BJ (cell line): ENCODE measurements at regions not wholly inside any gene's neighbourhood (a gene's known extent, or its start where the extent isn't known, plus 50 kb on each side); places are given as distances from the start of the nearest gene placed in this dataset.

Experiments
- CTCF ChIA-PET: fragments of 350-600 bp; formaldehyde crosslinking; extraction: SDS; loops from one replicate; lab custom pipeline; 2021; ENCODE audit warnings: antibody characterized with exemption, inconsistent platforms; lab: Yijun Ruan, JAX
- POLR2A ChIA-PET: fragments of 300-600 bp; sonication (Branson Sonifier 250); formaldehyde crosslinking; extraction: SDS; loops from one replicate; lab custom pipeline; 2021; ENCODE audit warnings: antibody characterized with exemption; lab: Charles Lee
- DNase-seq: peaks from one replicate; pipeline ENCODE4 v3.0.0-alpha.2; 2011; ENCODE audit warnings: low read depth
- H3K27me3 ChIP-seq: 2 replicates; pipeline ENCODE4 v1.6.0; 2011; ENCODE audit warnings: low read length; ENCODE audit not compliant: control insufficient read depth, insufficient read depth
- H3K36me3 ChIP-seq: 2 replicates; pipeline ENCODE4 v1.5.1; 2011; ENCODE audit warnings: low read length; ENCODE audit not compliant: control insufficient read depth, insufficient read depth
- H3K4me3 ChIP-seq: 2 replicates; pipeline ENCODE4 v1.5.1; 2011; ENCODE audit warnings: low read depth, mild to moderate bottlenecking, control low read depth, low read length
- TF ChIP-seq, protein P1 (sequence below): IDR thresholded peaks from 2 replicates; pipeline ENCODE4 v1.5.1; 2011; ENCODE audit warnings: low read depth, mild to moderate bottlenecking, control low read depth, inconsistent platforms, low read length, moderate library complexity; ENCODE audit not compliant: insufficient read depth

DNA sequence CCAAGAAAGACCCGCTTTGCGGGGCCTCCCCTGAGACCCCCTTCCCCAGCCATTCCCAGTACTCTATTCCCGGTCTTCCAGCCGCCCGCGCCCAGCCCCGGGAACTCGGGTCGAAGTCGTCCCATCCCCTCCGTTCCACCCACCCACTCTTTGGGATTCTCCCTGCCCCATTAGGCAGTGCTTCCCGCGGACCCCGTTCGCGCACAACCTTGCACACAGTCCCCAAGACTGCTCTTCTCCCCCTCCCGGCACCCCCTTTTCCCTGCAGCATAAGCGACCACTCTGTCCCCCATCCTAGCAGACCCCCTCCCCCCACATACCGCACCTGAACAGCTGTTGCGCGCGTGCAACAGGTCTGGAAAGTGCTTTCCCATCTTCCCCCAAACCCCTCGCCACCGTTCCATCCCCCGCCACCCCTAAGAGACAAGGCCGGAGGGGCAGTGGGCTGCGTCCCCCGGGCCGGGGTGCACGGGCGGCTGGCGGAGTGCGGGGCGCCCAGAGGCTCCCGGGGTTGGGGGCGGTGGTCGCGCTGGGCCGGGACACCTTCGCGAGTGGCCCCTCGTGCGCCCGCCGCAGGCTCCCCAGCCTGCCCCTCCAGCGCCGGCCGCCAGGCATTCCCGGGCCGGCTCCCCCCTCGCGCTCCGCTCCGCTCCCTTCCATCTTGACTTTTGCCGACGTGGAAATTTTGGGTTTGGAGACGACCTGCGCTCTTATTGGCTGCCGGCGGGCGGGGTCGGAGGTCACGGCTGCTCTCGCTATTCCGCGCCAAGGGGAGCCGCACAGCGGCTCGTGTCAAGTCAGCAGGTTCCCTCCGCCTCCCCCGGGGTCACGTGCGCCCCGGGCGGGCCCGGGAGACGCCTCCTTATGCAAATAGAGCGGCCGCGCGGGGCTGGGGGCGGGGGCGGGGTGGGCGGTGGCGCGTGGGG lies 201.2 kb upstream of the NFE2L3 start:
- Histone ChIP-seq H3K36me3 (no peaks in the 10 kb centered on the region), H3K4me3 (peak overlapping the region; percentile 61), H3K27me3 (peaks cover 12% of the 10 kb centered on the region)
- TF ChIP-seq, protein P1, sequence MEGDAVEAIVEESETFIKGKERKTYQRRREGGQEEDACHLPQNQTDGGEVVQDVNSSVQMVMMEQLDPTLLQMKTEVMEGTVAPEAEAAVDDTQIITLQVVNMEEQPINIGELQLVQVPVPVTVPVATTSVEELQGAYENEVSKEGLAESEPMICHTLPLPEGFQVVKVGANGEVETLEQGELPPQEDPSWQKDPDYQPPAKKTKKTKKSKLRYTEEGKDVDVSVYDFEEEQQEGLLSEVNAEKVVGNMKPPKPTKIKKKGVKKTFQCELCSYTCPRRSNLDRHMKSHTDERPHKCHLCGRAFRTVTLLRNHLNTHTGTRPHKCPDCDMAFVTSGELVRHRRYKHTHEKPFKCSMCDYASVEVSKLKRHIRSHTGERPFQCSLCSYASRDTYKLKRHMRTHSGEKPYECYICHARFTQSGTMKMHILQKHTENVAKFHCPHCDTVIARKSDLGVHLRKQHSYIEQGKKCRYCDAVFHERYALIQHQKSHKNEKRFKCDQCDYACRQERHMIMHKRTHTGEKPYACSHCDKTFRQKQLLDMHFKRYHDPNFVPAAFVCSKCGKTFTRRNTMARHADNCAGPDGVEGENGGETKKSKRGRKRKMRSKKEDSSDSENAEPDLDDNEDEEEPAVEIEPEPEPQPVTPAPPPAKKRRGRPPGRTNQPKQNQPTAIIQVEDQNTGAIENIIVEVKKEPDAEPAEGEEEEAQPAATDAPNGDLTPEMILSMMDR, result no peak
- peak; percentile 20 for DNase-seq
- POLR2A ChIA-PET, result no interaction called here
- CTCF ChIA-PET, result interaction anchor here (0.7 kb wide), 1 partner anchor 58 kb away, joined by 3 read pairs; no protein-coding TSS in a partner anchor

DNA sequence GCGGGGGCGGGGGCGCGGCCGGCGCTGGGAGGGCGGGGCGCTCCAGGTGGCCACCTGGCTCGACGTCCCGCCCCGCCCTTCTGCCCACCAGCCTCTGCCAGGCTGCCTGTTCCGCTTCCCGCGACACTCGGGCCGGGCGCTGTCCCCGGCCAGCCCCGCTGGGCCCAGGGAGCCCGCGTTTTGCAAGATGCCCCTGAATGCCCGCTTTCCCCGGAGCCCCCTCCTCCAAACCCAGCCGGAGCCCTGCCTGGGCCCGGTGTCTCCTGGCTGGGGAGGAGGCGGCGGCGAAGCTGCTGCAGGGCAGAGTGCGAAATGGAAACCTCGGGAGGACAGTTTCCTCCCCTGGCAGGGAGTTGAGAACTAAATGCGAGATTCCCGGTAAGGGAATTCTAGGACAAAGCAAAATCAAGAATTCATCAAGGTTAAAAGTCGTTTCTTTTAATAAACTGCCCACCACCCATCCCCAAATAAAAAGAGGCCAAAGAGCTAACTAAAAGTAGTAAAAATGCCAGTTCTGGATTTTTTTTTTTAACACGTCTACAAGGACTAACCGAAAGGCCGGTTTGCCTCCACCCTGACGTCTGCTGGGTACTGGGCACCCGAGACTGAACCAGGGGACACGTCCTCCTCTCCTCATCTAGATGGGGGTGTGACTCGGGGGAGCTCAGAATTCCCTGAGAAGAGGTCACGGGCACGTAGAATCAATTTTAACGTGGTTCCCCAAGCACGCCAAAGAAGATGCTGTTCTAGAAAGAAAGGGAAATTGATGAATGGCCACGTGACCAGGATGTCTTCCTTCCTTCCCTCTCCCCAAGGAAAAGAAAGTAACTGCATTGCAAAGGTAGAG lies 200.4 kb upstream of the NFE2L3 start:
- peaks cover 12% of the 10 kb centered on the region for H3K27me3 ChIP-seq
- H3K36me3 ChIP-seq, result no peaks in the 10 kb centered on the region
- H3K4me3 ChIP-seq, result peak overlapping the region; percentile 61
- ChIA-PET POLR2A (no interaction called here), CTCF (no interaction called here)
- TF ChIP-seq, protein P1, result no peak
- no peak for DNase-seq

GRCh38 chr7:25952261-25953057 lies 199.5 kb upstream of the NFE2L3 start:
- H3K4me3 ChIP-seq, result no peak overlapping the region
- ChIA-PET POLR2A (no interaction called here), CTCF (no interaction called here)
- DNase-seq, result no peak
- peaks cover 12% of the 10 kb centered on the region for H3K27me3 ChIP-seq
- TF ChIP-seq, protein P1, result no peak
- H3K36me3 ChIP-seq, result no peaks in the 10 kb centered on the region

GRCh38 chr7:25953859-25954258 lies 198.1 kb upstream of the NFE2L3 start:
- TF ChIP-seq, protein P1, result no peak
- Histone ChIP-seq H3K36me3 (no peaks in the 10 kb centered on the region), H3K4me3 (no peak overlapping the region)

More at GRCh38 chr7:25953859-25954258, 198.1 kb upstream of the NFE2L3 start:
- POLR2A ChIA-PET, result no interaction called here
- CTCF ChIA-PET, result no interaction called here
- no peak for DNase-seq
- peaks cover 12% of the 10 kb centered on the region for H3K27me3 ChIP-seq
